ENCODE measurements at regions not wholly inside any gene's neighbourhood (a gene's known extent, or its start where the extent isn't known, plus 50 kb on each side); places are given as distances from the start of the nearest gene placed in this dataset.

- no peaks in the 10 kb centered on the region for H3K9me3 ChIP-seq
- ATAC-seq, result no peak
- DNase-seq (ENCODE audit: low read depth in 1 of 2, low spot score in 1 of 2), result no peak
- no peak overlapping the region for H3K4me2 ChIP-seq
- no peak overlapping the region for H3K4me3 ChIP-seq
- CTCF ChIA-PET, result no interaction called here
- no peak for TF ChIP-seq REST (IDR thresholded peaks at IDR 0.05)
- TF ChIP-seq MAZ (IDR thresholded peaks at IDR 0.05; ENCODE audit: borderline replicate concordance, low read depth, low read length), result no peak
- no peak for TF ChIP-seq ZSCAN20 (CRISPR knock-in tag; IDR thresholded peaks at IDR 0.05)
- TF ChIP-seq MAFK (IDR thresholded peaks at IDR 0.05; ENCODE audit: partially characterized antibody), result no peak
- no peak for TF ChIP-seq E2F6 (IDR thresholded peaks at IDR 0.05; ENCODE audit: borderline replicate concordance, low read depth)
- no peak for TF ChIP-seq JUNB (IDR thresholded peaks at IDR 0.05)
- TF ChIP-seq ESRRA (IDR thresholded peaks at IDR 0.05; ENCODE audit: borderline replicate concordance, low read length), result no peak
- no peak for TF ChIP-seq POLR2A (IDR thresholded peaks at IDR 0.05; ENCODE audit: low read length)
- TF ChIP-seq RFX5 (IDR thresholded peaks at IDR 0.05), result no peak
- no peak overlapping the region for H3K27ac ChIP-seq
- no peaks in the 10 kb centered on the region for H3K4me1 ChIP-seq
- 44% methylated on average over 5 of the region's 5 CpGs for WGBS (ENCODE audit: missing lambda C conversion rate)
- POLR2A ChIA-PET, result no interaction called here
- no peak for FAIRE-seq
Observed at GRCh38 chr5:145180371-145180770, 654.8 kb downstream of the PRELID2 start.

GRCh38 chr5:145178641-145179523, 656.3 kb downstream of the PRELID2 start:
- no peak for FAIRE-seq

DNA sequence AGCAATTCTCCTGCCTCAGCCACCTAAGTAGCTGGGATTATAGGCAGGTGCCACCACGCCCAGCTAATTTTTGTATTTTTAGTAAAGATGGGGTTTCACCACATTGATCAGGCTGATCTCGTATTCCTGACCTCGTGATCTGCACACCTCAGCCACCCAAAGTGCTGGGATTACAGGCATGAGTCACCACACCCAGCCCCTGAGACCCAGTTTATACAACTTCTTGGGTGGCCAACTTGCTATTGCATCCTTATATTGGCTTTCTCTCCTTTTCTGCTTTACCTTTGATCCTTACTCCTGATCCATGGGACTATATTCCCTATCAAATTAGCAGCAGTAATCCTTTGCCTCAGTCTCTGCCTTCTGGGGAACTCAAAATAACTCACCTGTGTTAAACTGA, 659.1 kb downstream of the PRELID2 start:
- no peak overlapping the region for H3K27ac ChIP-seq
- H3K9me3 ChIP-seq, result no peaks in the 10 kb centered on the region
- ChIA-PET CTCF (interaction anchor here (0.7 kb wide), 1 partner anchor 502 kb away, joined by 3 read pairs; no protein-coding TSS in a partner anchor), POLR2A (no interaction called here)
- H3K4me2 ChIP-seq, result no peak overlapping the region
- no peak for TF ChIP-seq KDM1A (IDR thresholded peaks at IDR 0.05; ENCODE audit: low read depth)
- no peak for TF ChIP-seq JUNB (IDR thresholded peaks at IDR 0.05)
- no peak for TF ChIP-seq HOXB5 (CRISPR knock-in tag; IDR thresholded peaks at IDR 0.05)
- TF ChIP-seq HOXA7 (CRISPR knock-in tag; IDR thresholded peaks at IDR 0.05), result no peak
- no peak for TF ChIP-seq RCOR1 (IDR thresholded peaks at IDR 0.05; ENCODE audit: low read depth, low read length)
- TF ChIP-seq MAX (IDR thresholded peaks at IDR 0.05), result no peak
- no peak for TF ChIP-seq GATA3 (IDR thresholded peaks at IDR 0.05; ENCODE audit: borderline replicate concordance)
- no peak for TF ChIP-seq CEBPB (IDR thresholded peaks at IDR 0.05)
- TF ChIP-seq POLR2AphosphoS2 (conservative IDR thresholded peaks at IDR 0.05; ENCODE audit: low read length), result no peak
- TF ChIP-seq CHD4 (IDR thresholded peaks at IDR 0.05; ENCODE audit: borderline replicate concordance), result no peak
- TF ChIP-seq TP53 (CRISPR knock-in tag; IDR thresholded peaks at IDR 0.05), result no peak
- TF ChIP-seq EP300 (IDR thresholded peaks at IDR 0.05), result no peak
- TF ChIP-seq, protein P1, sequence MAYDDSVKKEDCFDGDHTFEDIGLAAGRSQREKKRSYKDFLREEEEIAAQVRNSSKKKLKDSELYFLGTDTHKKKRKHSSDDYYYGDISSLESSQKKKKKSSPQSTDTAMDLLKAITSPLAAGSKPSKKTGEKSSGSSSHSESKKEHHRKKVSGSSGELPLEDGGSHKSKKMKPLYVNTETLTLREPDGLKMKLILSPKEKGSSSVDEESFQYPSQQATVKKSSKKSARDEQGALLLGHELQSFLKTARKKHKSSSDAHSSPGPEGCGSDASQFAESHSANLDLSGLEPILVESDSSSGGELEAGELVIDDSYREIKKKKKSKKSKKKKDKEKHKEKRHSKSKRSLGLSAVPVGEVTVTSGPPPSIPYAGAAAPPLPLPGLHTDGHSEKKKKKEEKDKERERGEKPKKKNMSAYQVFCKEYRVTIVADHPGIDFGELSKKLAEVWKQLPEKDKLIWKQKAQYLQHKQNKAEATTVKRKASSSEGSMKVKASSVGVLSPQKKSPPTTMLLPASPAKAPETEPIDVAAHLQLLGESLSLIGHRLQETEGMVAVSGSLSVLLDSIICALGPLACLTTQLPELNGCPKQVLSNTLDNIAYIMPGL (CRISPR knock-in tag; IDR thresholded peaks at IDR 0.05; ENCODE audit: borderline replicate concordance), result no peak
- TF ChIP-seq, protein P2, sequence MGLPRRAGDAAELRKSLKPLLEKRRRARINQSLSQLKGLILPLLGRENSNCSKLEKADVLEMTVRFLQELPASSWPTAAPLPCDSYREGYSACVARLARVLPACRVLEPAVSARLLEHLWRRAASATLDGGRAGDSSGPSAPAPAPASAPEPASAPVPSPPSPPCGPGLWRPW (IDR thresholded peaks at IDR 0.05), result no peak
- no peak for TF ChIP-seq CTCF (IDR thresholded peaks at IDR 0.05)
- TF ChIP-seq ATOH8 (CRISPR knock-in tag; IDR thresholded peaks at IDR 0.05; ENCODE audit: low read depth), result no peak
- 8% methylated on average over 3 of the region's 3 CpGs for WGBS (ENCODE audit: missing lambda C conversion rate)
- no peak for ATAC-seq
- DNase-seq (ENCODE audit: low read depth in 1 of 2, low spot score in 1 of 2), result no peak
- H3K4me1 ChIP-seq, result no peaks in the 10 kb centered on the region
- no peak overlapping the region for H3K4me3 ChIP-seq
- no peak for FAIRE-seq

More at GRCh38 chr5:145178641-145179523, 656.3 kb downstream of the PRELID2 start:
- Histone ChIP-seq H3K27ac (no peak overlapping the region), H3K4me2 (no peak overlapping the region), H3K9me3 (no peaks in the 10 kb centered on the region), H3K4me3 (no peak overlapping the region), H3K4me1 (no peaks in the 10 kb centered on the region)
- ATAC-seq (no peak), DNase-seq (ENCODE audit: low read depth in 1 of 2, low spot score in 1 of 2) (no peak)
- 9% methylated on average over 3 of the region's 3 CpGs for WGBS (ENCODE audit: missing lambda C conversion rate)
- CTCF ChIA-PET, result no interaction called here
- POLR2A ChIA-PET, result no interaction called here
- TF ChIP-seq HDAC2 (IDR thresholded peaks at IDR 0.05) (no peak), HOXB13 (CRISPR knock-in tag; IDR thresholded peaks at IDR 0.05; ENCODE audit: low read depth) (no peak), MAFK (IDR thresholded peaks at IDR 0.05; ENCODE audit: partially characterized antibody) (peak; percentile 69)

Measured in A549 (cell line).